ENCODE measurements at regions not wholly inside any gene's neighbourhood (a gene's known extent, or its start where the extent isn't known, plus 50 kb on each side); places are given as distances from the start of the nearest gene placed in this dataset.

GRCh38 chr22:25357132-25357455, 137.7 kb downstream of the CRYBB2 start:
- TF ChIP-seq MAX (IDR thresholded peaks at IDR 0.05) (no peak), EZH2 (IDR thresholded peaks at IDR 0.05) (no peak), ATF3 (IDR thresholded peaks at IDR 0.05) (no peak), REST (IDR thresholded peaks at IDR 0.05; ENCODE audit: low read depth) (no peak), CTCF (IDR thresholded peaks at IDR 0.05 in 2 of 3, conservative IDR thresholded peaks at IDR 0.05 in 1 of 3; ENCODE audit: borderline replicate concordance in 1 of 3, insufficient read depth in 1 of 3, low read depth in 2 of 3, low read length in 2 of 3) (no peak), EGR1 (IDR thresholded peaks at IDR 0.05; ENCODE audit: low read depth) (no peak), POLR2AphosphoS5 (IDR thresholded peaks at IDR 0.05; ENCODE audit: low read depth, low read length) (no peak), YY1 (IDR thresholded peaks at IDR 0.05; ENCODE audit: extremely low read depth, insufficient replicate concordance, low read depth, low read length) (no peak), TCF7L2 (IDR thresholded peaks at IDR 0.05; ENCODE audit: borderline replicate concordance, extremely low read depth, insufficient read depth, insufficient read length) (no peak)
